B cell (primary cell): ENCODE measurements at regions not wholly inside any gene's neighbourhood (a gene's known extent, or its start where the extent isn't known, plus 50 kb on each side); places are given as distances from the start of the nearest gene placed in this dataset.

Source experiments
- ATAC-seq: fragments of 200-7000 bp; cut with Tn5 transposase; one replicate; pipeline ENCODE4 v1.10.0; 2021; ENCODE audit warnings: low read depth, mild to moderate bottlenecking, moderate number of reproducible peaks, moderate library complexity
- CTCF ChIA-PET: fragments of 350-600 bp; sonication (Branson Sonifier 250); formaldehyde crosslinking; loops from one replicate; lab custom pipeline; 2021; ENCODE audit warnings: antibody characterized with exemption, inconsistent platforms; lab: Charles Lee
- POLR2A ChIA-PET: fragments of 350-600 bp; sonication (Branson Sonifier 250); formaldehyde crosslinking; loops from one replicate; lab custom pipeline; 2021; ENCODE audit warnings: antibody characterized with exemption; lab: Charles Lee
- DNase-seq: peaks from one replicate; pipeline ENCODE4 v3.0.0; 2013
- H2AFZ ChIP-seq: 2 replicates; pipeline ENCODE4 v1.6.1; 2012; ENCODE audit warnings: mild to moderate bottlenecking, low read depth, low read length; ENCODE audit not compliant: insufficient read depth, poor library complexity, severe bottlenecking
- H3K27ac ChIP-seq, 2 donors: 1 replicate in 1 of 2; 2 replicates in 1 of 2; pipeline ENCODE4 v1.5.1; 2012 to 2013; ENCODE audit warnings: low read length in 2 of 2, mild to moderate bottlenecking in 2 of 2, moderate library complexity in 1 of 2
- H3K27me3 ChIP-seq, 4 experiments: fragments of 200-600 bp in 1 of 4; sonication (generic) in 1 of 4; replicated peaks in 1 of 4; 1 replicate in 2 of 4; 2 replicates in 2 of 4; pipeline versions ENCODE4 v1.6.1 to v1.7.0; 2013 to 2016; ENCODE audit warnings: low read length in 3 of 4, mild to moderate bottlenecking in 2 of 4, mixed read lengths in 1 of 4, moderate library complexity in 1 of 4; ENCODE audit not compliant: insufficient read depth in 4 of 4, control insufficient read depth in 3 of 4; ENCODE audit errors: control extremely low read depth in 1 of 4
- H3K36me3 ChIP-seq, 2 experiments: replicated peaks in 1 of 2; 1 replicate in 1 of 2; 2 replicates in 1 of 2; pipeline versions ENCODE4 v1.6.1 to v1.7.1; 2013; ENCODE audit warnings: low read length in 1 of 2; ENCODE audit not compliant: insufficient read depth in 2 of 2, control insufficient read depth in 1 of 2; ENCODE audit errors: control extremely low read depth in 1 of 2, extremely low read depth in 1 of 2
- H3K4me1 ChIP-seq, 2 donors: fragments of 200-600 bp in 1 of 2; sonication (generic) in 1 of 2; 1 replicate in 1 of 2; 2 replicates in 1 of 2; pipeline versions ENCODE4 v1.5.1 to v1.6.1; 2013 to 2017; ENCODE audit warnings: low read length in 2 of 2; ENCODE audit not compliant: control insufficient read depth in 2 of 2, insufficient read depth in 2 of 2
- H3K4me2 ChIP-seq: replicated peaks from 2 replicates; pipeline ENCODE3; 2012; ENCODE audit warnings: mild to moderate bottlenecking, low read depth, low read length; ENCODE audit not compliant: poor library complexity, severe bottlenecking
- H3K4me3 ChIP-seq, 5 experiments: fragments of 200-600 bp in 1 of 5; sonication (generic) in 1 of 5; 1 replicate in 3 of 5; 2 replicates in 2 of 5; pipeline versions ENCODE4 v1.5.1 to v1.7.0; 2011 to 2016; ENCODE audit warnings: low read length in 4 of 5, mild to moderate bottlenecking in 4 of 5, low read depth in 2 of 5, control low read depth in 1 of 5, moderate library complexity in 1 of 5; ENCODE audit not compliant: insufficient read depth in 1 of 5; ENCODE audit errors: control extremely low read depth in 1 of 5, extremely low read depth in 1 of 5
- H3K79me2 ChIP-seq: fragments of 200-600 bp; sonication (generic); one replicate; pipeline ENCODE4 v1.6.0; 2016; ENCODE audit warnings: low read length; ENCODE audit not compliant: control insufficient read depth, insufficient read depth
- H3K9ac ChIP-seq: fragments of 200-600 bp; sonication (generic); 2 replicates; pipeline ENCODE4 v1.6.1; 2017; ENCODE audit warnings: mild to moderate bottlenecking, low read length, moderate library complexity
- H3K9me3 ChIP-seq, 3 donors: one replicate each; pipeline versions ENCODE4 v1.6.1 to v1.7.1; 2013; ENCODE audit warnings: low read length in 2 of 3; ENCODE audit not compliant: control insufficient read depth in 2 of 3, insufficient read depth in 1 of 3; ENCODE audit errors: control extremely low read depth in 1 of 3
- H4K20me1 ChIP-seq: 2 replicates; pipeline ENCODE4 v1.6.0; 2012; ENCODE audit warnings: mild to moderate bottlenecking, low read length; ENCODE audit not compliant: insufficient read depth, control insufficient read depth, poor library complexity, severe bottlenecking
- H3K27ac Mint-ChIP-seq: one replicate; pipeline ENCODE4 v1.8.0; 2021; ENCODE audit warnings: mixed read lengths
- H3K27me3 Mint-ChIP-seq: one replicate; pipeline ENCODE4 v1.8.0; 2021; ENCODE audit warnings: mixed read lengths
- H3K4me1 Mint-ChIP-seq: one replicate; pipeline ENCODE4 v1.8.0; 2021; ENCODE audit warnings: mixed read lengths
- H3K4me3 Mint-ChIP-seq: one replicate; pipeline ENCODE4 v1.8.0; 2021; ENCODE audit warnings: mixed read lengths
- H3K9me3 Mint-ChIP-seq: one replicate; pipeline ENCODE4 v1.8.0; 2022; ENCODE audit warnings: mixed read lengths; ENCODE audit not compliant: insufficient read depth
- EZH2 ChIP-seq: IDR thresholded peaks from 2 replicates; pipeline ENCODE4 v1.6.1; 2012; ENCODE audit warnings: borderline replicate concordance, low read depth, mild to moderate bottlenecking, moderate library complexity, low read length; ENCODE audit not compliant: insufficient read depth, poor library complexity, severe bottlenecking
- WGBS: methylation state at CpG from one replicate; pipeline ENCODE4 v1.1.5; 2013; ENCODE audit warnings: missing lambda C conversion rate; ENCODE audit not compliant: insufficient coverage; 5-methylcytosine and 5-hydroxymethylcytosine counted together
- intact Hi-C: fragments of 100-400 bp; cut with micrococcal nuclease; formaldehyde crosslinking; loops from one replicate; pipeline ENCODE4 v1.10.0; 2022
- TF ChIP-seq, protein P1 (sequence below): fragments of 200-600 bp; IDR thresholded peaks from one replicate; pipeline ENCODE4 v1.8.0; 2022; ENCODE audit warnings: antibody characterized with exemption, mild to moderate bottlenecking

DNA sequence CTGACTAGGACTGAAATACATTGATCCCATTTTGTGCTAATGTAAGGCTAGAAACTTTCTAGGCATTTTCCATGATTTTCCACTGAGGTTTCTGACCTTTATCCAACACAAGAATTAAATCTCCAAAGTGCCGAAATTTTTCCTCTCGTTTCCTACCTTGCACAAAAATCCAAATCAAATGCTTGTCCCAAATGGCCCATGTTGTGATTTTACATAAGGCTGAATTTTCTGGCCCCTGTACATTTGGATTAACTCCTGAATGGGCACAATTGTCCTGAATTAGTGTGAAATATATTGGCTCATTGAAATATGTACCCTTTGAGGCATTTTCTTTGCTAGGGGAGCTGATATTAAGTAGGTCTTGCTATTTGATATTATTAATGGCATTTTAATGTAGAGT, 105.6 kb upstream of the CBLB start:
- Histone ChIP-seq H2AFZ (no peak overlapping the region), H3K4me1 (no peaks in the 10 kb centered on the region), H3K27me3 (no peaks in the 10 kb centered on the region), H3K4me2 (no peak overlapping the region), H3K79me2 (no peaks in the 10 kb centered on the region), H3K27ac (no peak overlapping the region), H3K9me3 (peaks cover 1 to 16% (median 6%) of the 10 kb centered on the region in 3 donors), H3K4me3 (no peak overlapping the region), H4K20me1 (no peaks in the 10 kb centered on the region), H3K9ac (no peak overlapping the region), H3K36me3 (no peaks in the 10 kb centered on the region)
- CTCF ChIA-PET, result no interaction called here
- Mint-ChIP-seq H3K4me1 (no peaks in the 10 kb centered on the region), H3K27me3 (no peaks in the 10 kb centered on the region), H3K9me3 (peaks cover 15% of the 10 kb centered on the region), H3K4me3 (no peak overlapping the region), H3K27ac (no peak overlapping the region)
- intact Hi-C loops, result no loop called here
- DNase-seq (no peak), ATAC-seq (no peak)
- POLR2A ChIA-PET, result no interaction called here
- WGBS, result no CpG with 5 or more reads among the region's 2 CpGs
- no peak for TF ChIP-seq EZH2
- TF ChIP-seq, protein P1, sequence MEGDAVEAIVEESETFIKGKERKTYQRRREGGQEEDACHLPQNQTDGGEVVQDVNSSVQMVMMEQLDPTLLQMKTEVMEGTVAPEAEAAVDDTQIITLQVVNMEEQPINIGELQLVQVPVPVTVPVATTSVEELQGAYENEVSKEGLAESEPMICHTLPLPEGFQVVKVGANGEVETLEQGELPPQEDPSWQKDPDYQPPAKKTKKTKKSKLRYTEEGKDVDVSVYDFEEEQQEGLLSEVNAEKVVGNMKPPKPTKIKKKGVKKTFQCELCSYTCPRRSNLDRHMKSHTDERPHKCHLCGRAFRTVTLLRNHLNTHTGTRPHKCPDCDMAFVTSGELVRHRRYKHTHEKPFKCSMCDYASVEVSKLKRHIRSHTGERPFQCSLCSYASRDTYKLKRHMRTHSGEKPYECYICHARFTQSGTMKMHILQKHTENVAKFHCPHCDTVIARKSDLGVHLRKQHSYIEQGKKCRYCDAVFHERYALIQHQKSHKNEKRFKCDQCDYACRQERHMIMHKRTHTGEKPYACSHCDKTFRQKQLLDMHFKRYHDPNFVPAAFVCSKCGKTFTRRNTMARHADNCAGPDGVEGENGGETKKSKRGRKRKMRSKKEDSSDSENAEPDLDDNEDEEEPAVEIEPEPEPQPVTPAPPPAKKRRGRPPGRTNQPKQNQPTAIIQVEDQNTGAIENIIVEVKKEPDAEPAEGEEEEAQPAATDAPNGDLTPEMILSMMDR, result no peak

DNA sequence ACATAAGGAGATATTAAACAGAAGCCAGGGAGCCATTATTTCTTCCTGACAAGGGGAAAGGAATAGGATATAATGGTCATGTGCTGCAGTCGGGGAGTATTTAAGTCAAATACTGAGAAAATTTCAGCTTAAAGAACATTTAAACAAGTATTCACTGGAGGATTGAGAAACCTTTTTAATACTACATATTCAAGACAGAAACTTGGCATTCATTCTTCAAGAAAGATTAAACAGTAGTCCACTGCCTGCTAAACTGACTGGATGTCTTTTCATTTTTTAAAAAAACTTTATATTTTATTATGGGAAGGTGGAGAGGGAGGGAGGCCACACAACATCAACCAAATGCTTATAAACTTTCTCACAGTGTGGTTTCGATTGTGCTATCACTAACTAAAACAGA, 107.4 kb upstream of the CBLB start:
- no peak for TF ChIP-seq EZH2
- TF ChIP-seq, protein P1, result no peak
- H3K36me3 ChIP-seq, result no peaks in the 10 kb centered on the region
- Mint-ChIP-seq H3K27ac (no peak overlapping the region), H3K4me3 (no peak overlapping the region), H3K27me3 (no peaks in the 10 kb centered on the region), H3K9me3 (peaks cover 12% of the 10 kb centered on the region), H3K4me1 (no peaks in the 10 kb centered on the region)
- ChIA-PET POLR2A (no interaction called here), CTCF (no interaction called here)
- no peak overlapping the region for H3K4me3 ChIP-seq
- DNase-seq, result no peak
- no peaks in the 10 kb centered on the region for H3K27me3 ChIP-seq
- WGBS, result no CpG with 5 or more reads among the region's 2 CpGs
- H3K27ac ChIP-seq, result no peak overlapping the region
- no peak for ATAC-seq
- no peak overlapping the region for H3K4me2 ChIP-seq
- no peak overlapping the region for H3K9ac ChIP-seq
- H3K79me2 ChIP-seq, result no peaks in the 10 kb centered on the region
- H2AFZ ChIP-seq, result no peak overlapping the region
- intact Hi-C loops, result no loop called here
- peaks cover 0 to 11% (median 4%) of the 10 kb centered on the region in 3 donors for H3K9me3 ChIP-seq
- H4K20me1 ChIP-seq, result no peaks in the 10 kb centered on the region
- H3K4me1 ChIP-seq, result no peaks in the 10 kb centered on the region
